ENCODE measurements at regions not wholly inside any gene's neighbourhood (a gene's known extent, or its start where the extent isn't known, plus 50 kb on each side); places are given as distances from the start of the nearest gene placed in this dataset.

DNA sequence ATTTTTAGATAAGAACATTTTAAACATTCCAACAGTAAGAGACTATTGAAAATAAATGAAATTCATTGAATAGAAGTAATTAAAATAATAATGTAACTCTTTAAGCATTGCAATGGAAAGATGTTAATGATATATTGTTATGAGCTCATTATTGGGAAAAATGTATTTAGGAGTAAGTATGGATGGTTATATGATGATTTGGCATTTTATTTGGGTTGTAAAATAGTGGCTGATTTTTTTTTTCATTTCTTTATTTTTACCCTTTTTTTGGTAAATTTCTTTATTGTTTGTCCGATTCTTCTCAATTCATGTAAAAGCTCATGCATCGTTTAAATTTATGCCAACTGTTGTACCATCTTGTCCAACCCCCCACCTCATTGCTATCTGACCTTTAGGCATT lies 539.9 kb downstream of the HS3ST4 start:
- DNase-seq (no peak), ATAC-seq (no peak)
- Histone ChIP-seq H3K27ac (ENCODE audit: low read length) (no peak overlapping the region), H3K9me3 (ENCODE audit: control insufficient read depth, low read length) (no peaks in the 10 kb centered on the region), H3K4me3 (ENCODE audit: low read length) (no peak overlapping the region), H3K27me3 (ENCODE audit: control insufficient read depth, insufficient read depth) (no peaks in the 10 kb centered on the region), H3K4me1 (ENCODE audit: control insufficient read depth, insufficient read depth, low read length) (no peaks in the 10 kb centered on the region)
- intact Hi-C loops (cut with DNase I) = no loop called here
- 94% methylated on average over 2 of the region's 2 CpGs for WGBS

GRCh38 chr16:26240807-26241206 lies 549.0 kb downstream of the HS3ST4 start:
- H3K4me1 ChIP-seq (ENCODE audit: control insufficient read depth, insufficient read depth, low read length) = no peaks in the 10 kb centered on the region
- H3K27ac ChIP-seq (ENCODE audit: low read length) = no peak overlapping the region
- H3K9me3 ChIP-seq (ENCODE audit: control insufficient read depth, low read length) = no peaks in the 10 kb centered on the region
- WGBS = 90% methylated on average over 6 of the region's 6 CpGs
- DNase-seq = no peak
- intact Hi-C loops (cut with DNase I) = no loop called here
- H3K4me3 ChIP-seq (ENCODE audit: low read length) = no peak overlapping the region
- no peaks in the 10 kb centered on the region for H3K27me3 ChIP-seq (ENCODE audit: control insufficient read depth, insufficient read depth)
- no peak for ATAC-seq

DNA sequence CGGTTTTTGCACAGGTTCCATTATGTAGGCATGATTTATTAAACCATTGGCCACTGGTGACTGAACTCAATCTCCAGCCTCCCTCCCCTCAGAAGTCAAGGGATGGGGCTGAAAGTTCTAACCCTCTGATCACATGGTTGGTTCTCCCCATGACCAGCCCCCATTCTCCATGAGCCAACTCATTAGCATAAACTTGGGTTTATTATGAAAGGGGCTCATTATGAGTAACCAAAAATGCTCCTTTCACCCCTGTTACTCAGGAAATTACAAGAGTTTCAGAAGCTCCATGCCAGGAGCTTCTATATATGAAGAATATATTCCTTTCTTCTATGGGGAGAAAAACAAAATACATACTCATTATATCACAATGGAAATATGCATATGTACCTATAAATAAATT lies 555.3 kb downstream of the HS3ST4 start:
- no peak for DNase-seq
- Histone ChIP-seq H3K27ac (ENCODE audit: low read length) (no peak overlapping the region), H3K4me3 (ENCODE audit: low read length) (no peak overlapping the region), H3K9me3 (ENCODE audit: control insufficient read depth, low read length) (no peaks in the 10 kb centered on the region), H3K4me1 (ENCODE audit: control insufficient read depth, insufficient read depth, low read length) (no peaks in the 10 kb centered on the region), H3K27me3 (ENCODE audit: control insufficient read depth, insufficient read depth) (no peaks in the 10 kb centered on the region)
- WGBS = 78% methylated on average over 1 of the region's 1 CpG
- no peak for ATAC-seq
- intact Hi-C loops (cut with DNase I) = no loop called here

DNA sequence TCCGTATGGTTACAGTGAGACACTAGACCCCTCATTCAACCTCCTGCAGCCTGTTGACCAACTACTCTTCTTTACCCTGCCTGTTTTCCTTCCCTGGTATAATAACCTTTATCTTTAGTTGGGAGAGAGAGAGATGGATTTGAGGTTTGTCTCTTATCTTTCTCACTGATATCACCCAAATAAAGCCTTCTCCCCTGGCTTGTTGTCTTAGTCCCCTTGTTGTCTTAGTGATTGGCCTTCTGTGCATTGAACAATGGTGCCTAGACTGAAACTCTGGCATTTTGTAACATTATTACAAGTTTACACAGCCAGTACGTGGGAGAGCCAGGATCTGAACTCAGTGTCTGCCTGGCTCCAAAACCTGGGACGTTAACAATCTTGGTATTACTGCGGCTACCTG lies 560.8 kb downstream of the HS3ST4 start:
- Histone ChIP-seq H3K4me3 (ENCODE audit: low read length) (no peak overlapping the region), H3K9me3 (ENCODE audit: control insufficient read depth, low read length) (no peaks in the 10 kb centered on the region), H3K27ac (ENCODE audit: low read length) (no peak overlapping the region), H3K27me3 (ENCODE audit: control insufficient read depth, insufficient read depth) (no peaks in the 10 kb centered on the region), H3K4me1 (ENCODE audit: control insufficient read depth, insufficient read depth, low read length) (no peaks in the 10 kb centered on the region)
- no peak for ATAC-seq
- intact Hi-C loops (cut with DNase I) = no loop called here
- WGBS = 88% methylated on average over 4 of the region's 4 CpGs
- no peak for DNase-seq

DNA sequence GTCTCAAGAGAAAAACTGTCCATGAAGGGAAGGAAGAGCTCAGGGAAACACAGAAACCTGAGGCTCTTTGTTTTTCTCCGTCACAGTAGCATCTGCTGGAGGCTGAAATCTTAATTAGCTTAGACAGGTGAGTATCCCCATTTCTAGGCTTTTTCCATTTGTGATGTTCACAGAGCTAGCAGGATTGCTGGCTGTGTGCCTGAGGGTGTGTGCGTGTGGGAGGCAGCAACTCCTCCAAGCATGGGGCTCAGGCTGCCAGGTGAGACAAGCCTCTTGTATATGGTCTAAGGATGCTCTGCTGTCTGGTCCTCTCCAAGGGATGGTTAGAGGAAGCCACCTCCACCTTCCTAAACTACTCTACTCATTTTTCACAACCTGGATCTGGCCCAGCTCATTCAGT lies 569.9 kb downstream of the HS3ST4 start:
- H3K27me3 ChIP-seq (ENCODE audit: control insufficient read depth, insufficient read depth) = no peaks in the 10 kb centered on the region
- H3K4me1 ChIP-seq (ENCODE audit: control insufficient read depth, insufficient read depth, low read length) = no peaks in the 10 kb centered on the region
- 84% methylated on average over 2 of the region's 2 CpGs for WGBS
- intact Hi-C loops (cut with DNase I) = no loop called here
- ATAC-seq = no peak
- no peak overlapping the region for H3K4me3 ChIP-seq (ENCODE audit: low read length)
- no peak for DNase-seq
- H3K9me3 ChIP-seq (ENCODE audit: control insufficient read depth, low read length) = no peaks in the 10 kb centered on the region
- H3K27ac ChIP-seq (ENCODE audit: low read length) = no peak overlapping the region

- DNase-seq = no peak
- intact Hi-C loops (cut with DNase I) = no loop called here
- H3K9me3 ChIP-seq (ENCODE audit: control insufficient read depth, low read length) = no peaks in the 10 kb centered on the region
- H3K4me1 ChIP-seq (ENCODE audit: control insufficient read depth, insufficient read depth, low read length) = no peaks in the 10 kb centered on the region
- no peak overlapping the region for H3K4me3 ChIP-seq (ENCODE audit: low read length)
- H3K27ac ChIP-seq (ENCODE audit: low read length) = no peak overlapping the region
- H3K27me3 ChIP-seq (ENCODE audit: control insufficient read depth, insufficient read depth) = no peaks in the 10 kb centered on the region
- no peak for ATAC-seq
- WGBS = 31% methylated on average over 2 of the region's 2 CpGs
Measured at GRCh38 chr16:26263406-26263805, 571.6 kb downstream of the HS3ST4 start.

GRCh38 chr16:26267641-26268040 lies 575.9 kb downstream of the HS3ST4 start:
- no peak overlapping the region for H3K27ac ChIP-seq (ENCODE audit: low read length)

GRCh38 chr16:26269673-26270072 lies 577.9 kb downstream of the HS3ST4 start:
- DNase-seq (no peak), ATAC-seq (no peak)
- H3K9me3 ChIP-seq (ENCODE audit: control insufficient read depth, low read length) = no peaks in the 10 kb centered on the region
- no peak overlapping the region for H3K4me3 ChIP-seq (ENCODE audit: low read length)
- no peaks in the 10 kb centered on the region for H3K27me3 ChIP-seq (ENCODE audit: control insufficient read depth, insufficient read depth)
- H3K27ac ChIP-seq (ENCODE audit: low read length) = no peak overlapping the region
- no peaks in the 10 kb centered on the region for H3K4me1 ChIP-seq (ENCODE audit: control insufficient read depth, insufficient read depth, low read length)
- intact Hi-C loops (cut with DNase I) = no loop called here

More at GRCh38 chr16:26267641-26268040, 575.9 kb downstream of the HS3ST4 start:
- no peak for DNase-seq
- ATAC-seq = no peak
- Histone ChIP-seq H3K4me3 (ENCODE audit: low read length) (no peak overlapping the region), H3K27me3 (ENCODE audit: control insufficient read depth, insufficient read depth) (no peaks in the 10 kb centered on the region), H3K4me1 (ENCODE audit: control insufficient read depth, insufficient read depth, low read length) (no peaks in the 10 kb centered on the region), H3K9me3 (ENCODE audit: control insufficient read depth, low read length) (no peaks in the 10 kb centered on the region)
- WGBS = 77% methylated on average over 3 of the region's 3 CpGs
- intact Hi-C loops (cut with DNase I) = no loop called here

DNA sequence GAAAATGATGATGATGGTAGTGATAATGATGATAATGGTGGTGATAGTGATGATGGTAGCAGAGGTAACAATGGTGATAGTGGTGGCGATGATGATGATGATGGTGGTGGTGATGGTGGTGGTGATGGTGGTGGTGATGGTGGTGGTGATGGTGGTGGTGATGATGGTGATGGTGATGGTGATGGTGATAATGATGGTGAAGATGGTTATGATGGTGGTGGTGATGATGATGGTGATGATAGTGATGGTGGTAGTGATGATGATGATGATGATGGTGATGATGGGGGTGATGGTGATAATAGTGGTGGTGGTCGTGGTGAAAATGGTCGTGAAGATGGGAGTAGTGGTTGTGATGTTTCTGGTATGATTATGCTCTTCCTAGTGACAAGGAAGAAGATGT lies 581.8 kb downstream of the HS3ST4 start:
- WGBS = 36% methylated on average over 3 of the region's 3 CpGs
- Histone ChIP-seq H3K27ac (ENCODE audit: low read length) (no peak overlapping the region), H3K4me1 (ENCODE audit: control insufficient read depth, insufficient read depth, low read length) (no peaks in the 10 kb centered on the region), H3K27me3 (ENCODE audit: control insufficient read depth, insufficient read depth) (no peaks in the 10 kb centered on the region), H3K9me3 (ENCODE audit: control insufficient read depth, low read length) (peaks cover 1% of the 10 kb centered on the region), H3K4me3 (ENCODE audit: low read length) (no peak overlapping the region)
- DNase-seq (no peak), ATAC-seq (no peak)
- intact Hi-C loops (cut with DNase I) = no loop called here

- no peaks in the 10 kb centered on the region for H3K27me3 ChIP-seq (ENCODE audit: control insufficient read depth, insufficient read depth)
- DNase-seq (no peak), ATAC-seq (no peak)
- no peaks in the 10 kb centered on the region for H3K4me1 ChIP-seq (ENCODE audit: control insufficient read depth, insufficient read depth, low read length)
- no peak overlapping the region for H3K4me3 ChIP-seq (ENCODE audit: low read length)
- peaks cover 1% of the 10 kb centered on the region for H3K9me3 ChIP-seq (ENCODE audit: control insufficient read depth, low read length)
- 67% methylated on average over 3 of the region's 3 CpGs for WGBS
- intact Hi-C loops (cut with DNase I) = no loop called here
- no peak overlapping the region for H3K27ac ChIP-seq (ENCODE audit: low read length)
Measured at GRCh38 chr16:26275021-26275590, 583.3 kb downstream of the HS3ST4 start.

- no peak for ATAC-seq
- Histone ChIP-seq H3K4me1 (ENCODE audit: control insufficient read depth, insufficient read depth, low read length) (no peaks in the 10 kb centered on the region), H3K27ac (ENCODE audit: low read length) (no peak overlapping the region), H3K27me3 (ENCODE audit: control insufficient read depth, insufficient read depth) (no peaks in the 10 kb centered on the region), H3K9me3 (ENCODE audit: control insufficient read depth, low read length) (peaks cover 1% of the 10 kb centered on the region), H3K4me3 (ENCODE audit: low read length) (no peak overlapping the region)
- no peak for DNase-seq
- intact Hi-C loops (cut with DNase I) = no loop called here
- 80% methylated on average over 4 of the region's 4 CpGs for WGBS
Measured at GRCh38 chr16:26276289-26276688, 584.5 kb downstream of the HS3ST4 start.

GRCh38 chr16:26281381-26282110 lies 589.8 kb downstream of the HS3ST4 start:
- DNase-seq = no peak
- WGBS = 69% methylated on average over 8 of the region's 8 CpGs
- Histone ChIP-seq H3K27ac (ENCODE audit: low read length) (no peak overlapping the region), H3K9me3 (ENCODE audit: control insufficient read depth, low read length) (peaks cover 1% of the 10 kb centered on the region), H3K27me3 (ENCODE audit: control insufficient read depth, insufficient read depth) (no peaks in the 10 kb centered on the region), H3K4me1 (ENCODE audit: control insufficient read depth, insufficient read depth, low read length) (no peaks in the 10 kb centered on the region), H3K4me3 (ENCODE audit: low read length) (no peak overlapping the region)
- intact Hi-C loops (cut with DNase I) = no loop called here
- ATAC-seq = no peak
